ENCODE measurements at regions not wholly inside any gene's neighbourhood (a gene's known extent, or its start where the extent isn't known, plus 50 kb on each side); places are given as distances from the start of the nearest gene placed in this dataset.

DNA sequence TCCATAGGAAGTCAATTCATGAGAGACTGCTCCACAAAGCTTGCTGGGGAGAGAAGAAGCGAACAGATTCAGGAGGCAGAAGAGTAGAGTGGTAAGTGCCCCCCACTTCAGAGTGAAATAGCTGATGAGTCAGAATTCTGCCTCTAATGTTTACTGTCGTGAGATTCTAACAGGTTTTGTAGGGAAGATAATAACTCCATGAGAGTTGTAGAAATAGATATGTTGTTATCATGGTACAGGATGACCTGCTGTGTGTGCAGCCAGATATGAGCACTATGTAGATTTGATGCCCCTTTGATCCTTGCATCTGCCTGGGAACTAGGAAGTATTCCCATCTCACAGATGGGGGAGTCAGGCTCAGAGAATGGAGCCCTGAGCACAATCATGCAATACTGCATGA, 502.4 kb upstream of the CDH11 start (continued):
- TF ChIP-seq, protein P1, sequence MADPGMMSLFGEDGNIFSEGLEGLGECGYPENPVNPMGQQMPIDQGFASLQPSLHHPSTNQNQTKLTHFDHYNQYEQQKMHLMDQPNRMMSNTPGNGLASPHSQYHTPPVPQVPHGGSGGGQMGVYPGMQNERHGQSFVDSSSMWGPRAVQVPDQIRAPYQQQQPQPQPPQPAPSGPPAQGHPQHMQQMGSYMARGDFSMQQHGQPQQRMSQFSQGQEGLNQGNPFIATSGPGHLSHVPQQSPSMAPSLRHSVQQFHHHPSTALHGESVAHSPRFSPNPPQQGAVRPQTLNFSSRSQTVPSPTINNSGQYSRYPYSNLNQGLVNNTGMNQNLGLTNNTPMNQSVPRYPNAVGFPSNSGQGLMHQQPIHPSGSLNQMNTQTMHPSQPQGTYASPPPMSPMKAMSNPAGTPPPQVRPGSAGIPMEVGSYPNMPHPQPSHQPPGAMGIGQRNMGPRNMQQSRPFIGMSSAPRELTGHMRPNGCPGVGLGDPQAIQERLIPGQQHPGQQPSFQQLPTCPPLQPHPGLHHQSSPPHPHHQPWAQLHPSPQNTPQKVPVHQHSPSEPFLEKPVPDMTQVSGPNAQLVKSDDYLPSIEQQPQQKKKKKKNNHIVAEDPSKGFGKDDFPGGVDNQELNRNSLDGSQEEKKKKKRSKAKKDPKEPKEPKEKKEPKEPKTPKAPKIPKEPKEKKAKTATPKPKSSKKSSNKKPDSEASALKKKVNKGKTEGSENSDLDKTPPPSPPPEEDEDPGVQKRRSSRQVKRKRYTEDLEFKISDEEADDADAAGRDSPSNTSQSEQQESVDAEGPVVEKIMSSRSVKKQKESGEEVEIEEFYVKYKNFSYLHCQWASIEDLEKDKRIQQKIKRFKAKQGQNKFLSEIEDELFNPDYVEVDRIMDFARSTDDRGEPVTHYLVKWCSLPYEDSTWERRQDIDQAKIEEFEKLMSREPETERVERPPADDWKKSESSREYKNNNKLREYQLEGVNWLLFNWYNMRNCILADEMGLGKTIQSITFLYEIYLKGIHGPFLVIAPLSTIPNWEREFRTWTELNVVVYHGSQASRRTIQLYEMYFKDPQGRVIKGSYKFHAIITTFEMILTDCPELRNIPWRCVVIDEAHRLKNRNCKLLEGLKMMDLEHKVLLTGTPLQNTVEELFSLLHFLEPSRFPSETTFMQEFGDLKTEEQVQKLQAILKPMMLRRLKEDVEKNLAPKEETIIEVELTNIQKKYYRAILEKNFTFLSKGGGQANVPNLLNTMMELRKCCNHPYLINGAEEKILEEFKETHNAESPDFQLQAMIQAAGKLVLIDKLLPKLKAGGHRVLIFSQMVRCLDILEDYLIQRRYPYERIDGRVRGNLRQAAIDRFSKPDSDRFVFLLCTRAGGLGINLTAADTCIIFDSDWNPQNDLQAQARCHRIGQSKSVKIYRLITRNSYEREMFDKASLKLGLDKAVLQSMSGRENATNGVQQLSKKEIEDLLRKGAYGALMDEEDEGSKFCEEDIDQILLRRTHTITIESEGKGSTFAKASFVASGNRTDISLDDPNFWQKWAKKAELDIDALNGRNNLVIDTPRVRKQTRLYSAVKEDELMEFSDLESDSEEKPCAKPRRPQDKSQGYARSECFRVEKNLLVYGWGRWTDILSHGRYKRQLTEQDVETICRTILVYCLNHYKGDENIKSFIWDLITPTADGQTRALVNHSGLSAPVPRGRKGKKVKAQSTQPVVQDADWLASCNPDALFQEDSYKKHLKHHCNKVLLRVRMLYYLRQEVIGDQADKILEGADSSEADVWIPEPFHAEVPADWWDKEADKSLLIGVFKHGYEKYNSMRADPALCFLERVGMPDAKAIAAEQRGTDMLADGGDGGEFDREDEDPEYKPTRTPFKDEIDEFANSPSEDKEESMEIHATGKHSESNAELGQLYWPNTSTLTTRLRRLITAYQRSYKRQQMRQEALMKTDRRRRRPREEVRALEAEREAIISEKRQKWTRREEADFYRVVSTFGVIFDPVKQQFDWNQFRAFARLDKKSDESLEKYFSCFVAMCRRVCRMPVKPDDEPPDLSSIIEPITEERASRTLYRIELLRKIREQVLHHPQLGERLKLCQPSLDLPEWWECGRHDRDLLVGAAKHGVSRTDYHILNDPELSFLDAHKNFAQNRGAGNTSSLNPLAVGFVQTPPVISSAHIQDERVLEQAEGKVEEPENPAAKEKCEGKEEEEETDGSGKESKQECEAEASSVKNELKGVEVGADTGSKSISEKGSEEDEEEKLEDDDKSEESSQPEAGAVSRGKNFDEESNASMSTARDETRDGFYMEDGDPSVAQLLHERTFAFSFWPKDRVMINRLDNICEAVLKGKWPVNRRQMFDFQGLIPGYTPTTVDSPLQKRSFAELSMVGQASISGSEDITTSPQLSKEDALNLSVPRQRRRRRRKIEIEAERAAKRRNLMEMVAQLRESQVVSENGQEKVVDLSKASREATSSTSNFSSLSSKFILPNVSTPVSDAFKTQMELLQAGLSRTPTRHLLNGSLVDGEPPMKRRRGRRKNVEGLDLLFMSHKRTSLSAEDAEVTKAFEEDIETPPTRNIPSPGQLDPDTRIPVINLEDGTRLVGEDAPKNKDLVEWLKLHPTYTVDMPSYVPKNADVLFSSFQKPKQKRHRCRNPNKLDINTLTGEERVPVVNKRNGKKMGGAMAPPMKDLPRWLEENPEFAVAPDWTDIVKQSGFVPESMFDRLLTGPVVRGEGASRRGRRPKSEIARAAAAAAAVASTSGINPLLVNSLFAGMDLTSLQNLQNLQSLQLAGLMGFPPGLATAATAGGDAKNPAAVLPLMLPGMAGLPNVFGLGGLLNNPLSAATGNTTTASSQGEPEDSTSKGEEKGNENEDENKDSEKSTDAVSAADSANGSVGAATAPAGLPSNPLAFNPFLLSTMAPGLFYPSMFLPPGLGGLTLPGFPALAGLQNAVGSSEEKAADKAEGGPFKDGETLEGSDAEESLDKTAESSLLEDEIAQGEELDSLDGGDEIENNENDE (IDR thresholded peaks at IDR 0.05; ENCODE audit: insufficient replicate concordance, low read length) = no peak
- no peak for TF ChIP-seq FOSL1 (IDR thresholded peaks at IDR 0.05; ENCODE audit: insufficient read depth, low read depth, low read length)

Data from H1 (cell line).